ENCODE measurements at regions not wholly inside any gene's neighbourhood (a gene's known extent, or its start where the extent isn't known, plus 50 kb on each side); places are given as distances from the start of the nearest gene placed in this dataset.
"Not testable (repeated sequence)": the region's sequence is repeated elsewhere in the genome, so short reads cannot be mapped to it uniquely, and the experiment has no call there.

- Histone ChIP-seq H3K27ac (ENCODE audit: low read length) (no peak overlapping the region), H3K79me2 (ENCODE audit: low read length) (no peaks in the 10 kb centered on the region), H3K36me3 (replicated peaks; ENCODE audit: insufficient read depth, low read length) (no peaks in the 10 kb centered on the region), H3K4me3 (ENCODE audit: low read length) (no peak overlapping the region), H3K27me3 (replicated peaks; ENCODE audit: insufficient read depth, low read length) (no peaks in the 10 kb centered on the region), H2AFZ (ENCODE audit: low read length) (no peak overlapping the region), H3K9me2 (replicated peaks; ENCODE audit: insufficient read depth, low read length) (no peaks in the 10 kb centered on the region), H3K9ac (ENCODE audit: low read length) (no peak overlapping the region), H3K9me3 (replicated peaks; ENCODE audit: insufficient read depth, low read length) (no peaks in the 10 kb centered on the region), H4K20me1 (ENCODE audit: insufficient read depth, low read length) (no peaks in the 10 kb centered on the region), H3K4me2 (ENCODE audit: low read depth, low read length) (no peak overlapping the region), H3K4me1 (ENCODE audit: low read length) (no peaks in the 10 kb centered on the region), H3F3A (ENCODE audit: insufficient read depth, low read length) (no peaks in the 10 kb centered on the region)
- no peak for TF ChIP-seq EZH2phosphoT487 (IDR thresholded peaks at IDR 0.05; ENCODE audit: low read length)
- no peak for TF ChIP-seq CTCF (IDR thresholded peaks at IDR 0.05; ENCODE audit: low read length)
- no peak for TF ChIP-seq EZH2 (optimal IDR thresholded peaks at IDR 0.05; ENCODE audit: low read depth, low read length)
- DNase-seq = no peak
Measured at GRCh38 chrX:93177930-93178329, 495.4 kb downstream of the NAP1L3 start.

GRCh38 chrX:93169771-93170170 lies 503.6 kb downstream of the NAP1L3 start:
- no peak for TF ChIP-seq CTCF (IDR thresholded peaks at IDR 0.05; ENCODE audit: low read length)
- no peak for TF ChIP-seq EZH2phosphoT487 (IDR thresholded peaks at IDR 0.05; ENCODE audit: low read length)
- no peak for TF ChIP-seq EZH2 (optimal IDR thresholded peaks at IDR 0.05; ENCODE audit: low read depth, low read length)

GRCh38 chrX:93120805-93121204 lies 552.6 kb downstream of the NAP1L3 start:
- no peaks in the 10 kb centered on the region for H3K36me3 ChIP-seq (replicated peaks; ENCODE audit: insufficient read depth, low read length)
- no peaks in the 10 kb centered on the region for H4K20me1 ChIP-seq (ENCODE audit: insufficient read depth, low read length)
- H3K9me2 ChIP-seq (replicated peaks; ENCODE audit: insufficient read depth, low read length) = no peaks in the 10 kb centered on the region
- H3K4me2 ChIP-seq (ENCODE audit: low read depth, low read length) = no peak overlapping the region
- H3F3A ChIP-seq (ENCODE audit: insufficient read depth, low read length) = no peaks in the 10 kb centered on the region
- H3K27me3 ChIP-seq (replicated peaks; ENCODE audit: insufficient read depth, low read length) = no peaks in the 10 kb centered on the region
- no peak overlapping the region for H3K4me3 ChIP-seq (ENCODE audit: low read length)
- H3K79me2 ChIP-seq (ENCODE audit: low read length) = no peaks in the 10 kb centered on the region
- H3K4me1 ChIP-seq (ENCODE audit: low read length) = no peaks in the 10 kb centered on the region
- no peak overlapping the region for H3K27ac ChIP-seq (ENCODE audit: low read length)
- H3K9me3 ChIP-seq (replicated peaks; ENCODE audit: insufficient read depth, low read length) = no peaks in the 10 kb centered on the region
- H2AFZ ChIP-seq (ENCODE audit: low read length) = no peak overlapping the region
- DNase-seq = no peak
- TF ChIP-seq EZH2 (optimal IDR thresholded peaks at IDR 0.05; ENCODE audit: low read depth, low read length) (no peak), CTCF (IDR thresholded peaks at IDR 0.05; ENCODE audit: low read length) (no peak), EZH2phosphoT487 (IDR thresholded peaks at IDR 0.05; ENCODE audit: low read length) (no peak)
- H3K9ac ChIP-seq (ENCODE audit: low read length) = no peak overlapping the region

More at GRCh38 chrX:93169771-93170170, 503.6 kb downstream of the NAP1L3 start:
- H3K4me3 ChIP-seq (ENCODE audit: low read length) = no peak overlapping the region
- no peaks in the 10 kb centered on the region for H3K79me2 ChIP-seq (ENCODE audit: low read length)
- H3K4me1 ChIP-seq (ENCODE audit: low read length) = no peaks in the 10 kb centered on the region
- H3F3A ChIP-seq (ENCODE audit: insufficient read depth, low read length) = no peaks in the 10 kb centered on the region
- no peak for DNase-seq
- H3K27me3 ChIP-seq (replicated peaks; ENCODE audit: insufficient read depth, low read length) = no peaks in the 10 kb centered on the region
- H3K9me3 ChIP-seq (replicated peaks; ENCODE audit: insufficient read depth, low read length) = no peaks in the 10 kb centered on the region
- H3K9me2 ChIP-seq (replicated peaks; ENCODE audit: insufficient read depth, low read length) = no peaks in the 10 kb centered on the region
- no peak overlapping the region for H3K4me2 ChIP-seq (ENCODE audit: low read depth, low read length)
- H3K27ac ChIP-seq (ENCODE audit: low read length) = no peak overlapping the region
- H3K36me3 ChIP-seq (replicated peaks; ENCODE audit: insufficient read depth, low read length) = no peaks in the 10 kb centered on the region
- no peak overlapping the region for H2AFZ ChIP-seq (ENCODE audit: low read length)
- no peaks in the 10 kb centered on the region for H4K20me1 ChIP-seq (ENCODE audit: insufficient read depth, low read length)
- no peak overlapping the region for H3K9ac ChIP-seq (ENCODE audit: low read length)

GRCh38 chrX:93103353-93104067 lies 569.9 kb downstream of the NAP1L3 start:
- not testable (repeated sequence) for H3K4me3 ChIP-seq (ENCODE audit: low read length); H2AFZ ChIP-seq (ENCODE audit: low read length); H3K4me2 ChIP-seq (ENCODE audit: low read depth, low read length); H3K27ac ChIP-seq (ENCODE audit: low read length); H3K36me3 ChIP-seq (replicated peaks; ENCODE audit: insufficient read depth, low read length); H4K20me1 ChIP-seq (ENCODE audit: insufficient read depth, low read length); H3K9me2 ChIP-seq (replicated peaks; ENCODE audit: insufficient read depth, low read length); H3K9ac ChIP-seq (ENCODE audit: low read length); H3K79me2 ChIP-seq (ENCODE audit: low read length); H3K9me3 ChIP-seq (replicated peaks; ENCODE audit: insufficient read depth, low read length); H3K4me1 ChIP-seq (ENCODE audit: low read length); H3F3A ChIP-seq (ENCODE audit: insufficient read depth, low read length); H3K27me3 ChIP-seq (replicated peaks; ENCODE audit: insufficient read depth, low read length); DNase-seq

- not testable (repeated sequence) for H3K4me2 ChIP-seq (ENCODE audit: low read depth, low read length); H3K36me3 ChIP-seq (replicated peaks; ENCODE audit: insufficient read depth, low read length); H3K4me1 ChIP-seq (ENCODE audit: low read length); H4K20me1 ChIP-seq (ENCODE audit: insufficient read depth, low read length); H3K9me3 ChIP-seq (replicated peaks; ENCODE audit: insufficient read depth, low read length); H3K27ac ChIP-seq (ENCODE audit: low read length); H3K4me3 ChIP-seq (ENCODE audit: low read length); H3K9ac ChIP-seq (ENCODE audit: low read length); DNase-seq; H3K9me2 ChIP-seq (replicated peaks; ENCODE audit: insufficient read depth, low read length); H3K27me3 ChIP-seq (replicated peaks; ENCODE audit: insufficient read depth, low read length); H2AFZ ChIP-seq (ENCODE audit: low read length); H3K79me2 ChIP-seq (ENCODE audit: low read length); H3F3A ChIP-seq (ENCODE audit: insufficient read depth, low read length)
Measured at GRCh38 chrX:93095535-93095934, 577.8 kb downstream of the NAP1L3 start.

Data from MM.1S (cell line).